ENCODE measurements at regions not wholly inside any gene's neighbourhood (a gene's known extent, or its start where the extent isn't known, plus 50 kb on each side); places are given as distances from the start of the nearest gene placed in this dataset.

GRCh38 chr3:161444694-161445077, 51.9 kb upstream of the OTOL1 start:
- no peak for DNase-seq (ENCODE audit: low spot score)

DNA sequence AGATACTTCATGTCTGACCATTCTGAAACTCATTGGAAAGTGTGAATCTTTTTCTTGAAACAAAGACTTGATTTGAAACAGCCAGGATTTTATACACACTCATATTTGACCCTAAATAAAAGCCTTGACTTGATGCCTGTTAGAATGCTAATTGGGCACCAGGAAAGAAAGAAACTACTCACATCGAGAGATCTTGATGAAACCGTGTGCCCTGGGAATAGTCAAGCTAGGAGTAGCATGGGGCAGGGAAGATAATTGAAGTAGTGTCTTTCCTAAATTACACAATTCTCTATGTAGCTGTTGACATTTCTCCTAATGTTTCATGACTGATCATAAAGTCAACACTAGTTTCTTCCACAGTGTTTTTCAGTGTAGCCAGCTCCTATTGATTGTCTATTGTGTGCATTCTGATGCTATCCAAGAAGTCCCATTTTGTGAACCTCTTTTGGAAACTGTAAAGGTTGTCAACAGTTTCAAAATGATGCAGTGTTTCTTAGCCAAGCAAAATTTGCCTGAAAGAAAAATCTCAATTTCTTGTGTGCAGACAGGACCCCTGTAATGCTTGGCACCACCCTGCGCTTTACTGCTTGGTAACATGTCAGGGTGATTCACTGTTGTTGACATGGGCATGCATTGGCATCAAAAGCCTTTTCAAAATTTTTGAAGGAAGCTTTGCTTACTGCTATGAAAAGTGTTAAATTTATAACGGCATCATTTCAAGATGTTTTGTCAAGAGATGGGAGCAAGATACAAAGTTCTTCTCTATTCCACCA, 52.5 kb upstream of the OTOL1 start:
- peak; percentile 31 for DNase-seq (ENCODE audit: low spot score)

GRCh38 chr3:161430307-161430706, 59.0 kb upstream of the SPTSSB start:
- DNase-seq (ENCODE audit: low spot score): no peak

DNA sequence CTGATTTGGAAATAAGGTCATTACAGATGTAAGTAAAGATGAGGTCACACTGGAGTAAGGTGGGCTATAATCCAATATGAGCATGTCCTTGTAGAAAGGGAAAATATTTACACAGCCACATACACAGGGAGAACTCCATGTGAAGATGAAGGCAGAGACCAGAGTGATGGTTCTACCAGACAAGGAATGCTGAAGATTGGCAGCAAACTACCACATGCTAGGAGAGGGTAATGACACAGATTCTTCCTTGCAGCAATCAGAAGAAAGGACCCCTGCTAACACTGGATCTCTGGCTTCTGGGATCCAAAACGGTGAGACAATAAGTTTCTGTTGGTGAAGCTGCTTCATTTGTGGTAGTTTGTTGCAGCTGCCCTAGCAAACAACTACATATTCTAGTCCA, 56.0 kb upstream of the SPTSSB start:
- DNase-seq (ENCODE audit: low spot score): no peak

DNA sequence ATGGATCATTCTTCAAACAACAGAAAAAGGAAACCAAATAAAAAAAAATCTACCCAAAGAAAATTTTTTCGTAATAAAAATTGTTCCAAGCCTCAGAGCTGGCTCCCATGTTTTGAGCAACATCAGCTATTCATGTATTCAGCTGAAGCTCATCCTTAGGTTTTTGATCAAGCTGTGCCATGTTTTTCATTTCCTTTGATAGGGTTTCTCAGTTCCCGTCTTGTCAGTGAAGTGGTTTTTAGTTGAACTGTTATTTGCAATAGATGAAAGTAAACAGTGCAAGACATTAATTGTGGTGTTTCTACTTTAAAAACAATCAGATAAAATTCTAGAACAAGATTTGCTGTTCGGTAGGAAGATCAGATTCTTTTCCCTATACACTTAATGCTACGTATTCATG, 55.4 kb upstream of the SPTSSB start:
- no peak for DNase-seq (ENCODE audit: low spot score)

GRCh38 chr3:161423911-161424522, 52.7 kb upstream of the SPTSSB start:
- DNase-seq (ENCODE audit: low spot score): peak; percentile 36

GRCh38 chr3:161422171-161422700, 50.9 kb upstream of the SPTSSB start:
- no peak for DNase-seq (ENCODE audit: low spot score)

Data from HuH-7.5 (cell line).